T-helper 1 cell treated with Interleukin-12 subunit alpha and Interleukin-12 subunit beta and Interleukin-4 antibody, amounts not matched to agents 30 μg/mL and 1 μg/mL, for 36 hours (primary cell): ENCODE measurements at regions not wholly inside any gene's neighbourhood (a gene's known extent, or its start where the extent isn't known, plus 50 kb on each side); places are given as distances from the start of the nearest gene placed in this dataset.

Source experiments
- H3K27ac Mint-ChIP-seq: one replicate; pipeline ENCODE4 v1.8.0; 2021; ENCODE audit warnings: mild to moderate bottlenecking, mixed read lengths
- H3K27me3 Mint-ChIP-seq: one replicate; pipeline ENCODE4 v1.8.0; 2021; ENCODE audit warnings: low read depth, mixed read lengths
- H3K36me3 Mint-ChIP-seq: one replicate; pipeline ENCODE4 v1.8.0; 2021; ENCODE audit warnings: low read depth, mixed read lengths
- H3K4me1 Mint-ChIP-seq: one replicate; pipeline ENCODE4 v1.8.0; 2021; ENCODE audit warnings: low read depth, mixed read lengths
- H3K4me3 Mint-ChIP-seq: one replicate; pipeline ENCODE4 v1.8.0; 2021; ENCODE audit warnings: mild to moderate bottlenecking, moderate library complexity, mixed read lengths
- H3K9me3 Mint-ChIP-seq: one replicate; pipeline ENCODE4 v1.8.0; 2021; ENCODE audit warnings: mixed read lengths

- H3K27ac Mint-ChIP-seq, result no peak overlapping the region
- no peak overlapping the region for H3K4me3 Mint-ChIP-seq
- peaks cover 47% of the 10 kb centered on the region for H3K27me3 Mint-ChIP-seq
- no peaks in the 10 kb centered on the region for H3K9me3 Mint-ChIP-seq
- H3K4me1 Mint-ChIP-seq, result no peaks in the 10 kb centered on the region
- no peaks in the 10 kb centered on the region for H3K36me3 Mint-ChIP-seq
Observed at GRCh38 chr7:26592011-26592410, 272.4 kb downstream of the SKAP2 start.

DNA sequence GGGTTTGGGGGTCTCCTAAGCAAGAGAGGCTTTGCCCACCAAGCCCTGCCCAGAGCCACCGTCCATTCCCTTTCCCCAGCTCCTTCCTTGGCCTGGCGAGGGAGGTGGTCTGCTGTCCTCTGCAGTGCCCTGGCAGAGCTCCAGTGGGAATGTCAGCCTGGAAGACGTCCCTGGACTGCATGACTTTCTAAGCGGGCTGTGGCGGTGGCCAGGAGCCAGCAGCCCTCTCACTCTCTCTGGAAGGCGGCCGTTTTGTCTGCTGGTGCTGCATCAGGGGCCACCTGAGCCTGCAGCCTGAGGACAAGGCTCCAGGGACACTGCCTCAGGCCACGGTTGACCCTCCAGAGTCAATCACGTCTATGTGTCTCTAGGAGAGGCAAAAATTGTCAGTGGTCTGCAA, 271.0 kb downstream of the SKAP2 start:
- H3K9me3 Mint-ChIP-seq, result no peaks in the 10 kb centered on the region
- no peak overlapping the region for H3K27ac Mint-ChIP-seq
- no peaks in the 10 kb centered on the region for H3K4me1 Mint-ChIP-seq
- H3K4me3 Mint-ChIP-seq, result no peak overlapping the region
- H3K36me3 Mint-ChIP-seq, result no peaks in the 10 kb centered on the region
- H3K27me3 Mint-ChIP-seq, result peaks cover 57% of the 10 kb centered on the region

- Mint-ChIP-seq H3K4me1 (no peaks in the 10 kb centered on the region), H3K9me3 (no peaks in the 10 kb centered on the region), H3K27ac (no peak overlapping the region), H3K27me3 (peaks cover 57% of the 10 kb centered on the region), H3K36me3 (no peaks in the 10 kb centered on the region), H3K4me3 (no peak overlapping the region)
Observed at GRCh38 chr7:26593896-26594295, 270.5 kb downstream of the SKAP2 start.

GRCh38 chr7:26594553-26594952, 269.8 kb downstream of the SKAP2 start:
- H3K4me1 Mint-ChIP-seq, result no peaks in the 10 kb centered on the region
- no peak overlapping the region for H3K27ac Mint-ChIP-seq
- H3K9me3 Mint-ChIP-seq, result no peaks in the 10 kb centered on the region
- H3K36me3 Mint-ChIP-seq, result no peaks in the 10 kb centered on the region
- H3K27me3 Mint-ChIP-seq, result peaks cover 61% of the 10 kb centered on the region
- H3K4me3 Mint-ChIP-seq, result no peak overlapping the region

DNA sequence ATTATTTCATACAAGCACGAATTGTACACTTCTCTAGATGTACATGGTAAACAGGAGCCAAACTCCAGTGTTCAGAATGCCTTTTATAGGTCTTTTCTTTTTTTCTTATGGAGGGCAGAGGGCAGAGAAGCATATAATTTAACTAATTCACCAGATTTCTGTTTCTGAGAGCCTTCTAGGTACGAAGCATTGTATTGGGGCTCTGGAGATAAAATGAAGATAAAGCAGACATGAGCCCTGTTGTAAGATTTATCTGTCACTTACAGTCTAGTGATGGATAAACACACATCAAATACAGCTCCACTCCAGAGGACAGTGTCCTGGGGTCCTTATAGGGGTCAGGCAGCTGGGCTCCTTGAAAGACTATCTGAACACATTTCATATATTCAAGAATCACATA, 265.5 kb downstream of the SKAP2 start:
- Mint-ChIP-seq H3K4me1 (no peaks in the 10 kb centered on the region), H3K9me3 (no peaks in the 10 kb centered on the region), H3K4me3 (no peak overlapping the region), H3K36me3 (no peaks in the 10 kb centered on the region), H3K27me3 (peaks cover 44% of the 10 kb centered on the region), H3K27ac (no peak overlapping the region)

DNA sequence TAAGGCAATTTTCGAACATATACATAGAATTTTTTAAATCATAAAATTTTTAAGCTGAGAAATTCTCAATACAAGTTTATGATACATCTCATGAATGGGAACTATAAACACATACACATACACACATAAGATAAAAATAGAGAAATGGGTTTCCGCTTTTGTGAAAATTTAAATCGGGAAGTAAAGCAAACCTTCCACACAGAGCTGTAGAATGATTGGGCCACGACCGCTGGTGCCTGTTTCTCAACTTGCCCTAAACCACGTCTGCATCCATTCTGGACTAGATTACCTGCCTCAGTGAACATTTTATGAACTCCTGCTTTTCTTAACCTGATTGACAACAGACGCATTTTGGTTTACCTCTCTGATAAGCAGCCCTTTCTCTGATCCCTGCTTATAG, 264.4 kb downstream of the SKAP2 start:
- H3K9me3 Mint-ChIP-seq, result no peaks in the 10 kb centered on the region
- no peak overlapping the region for H3K27ac Mint-ChIP-seq
- no peaks in the 10 kb centered on the region for H3K4me1 Mint-ChIP-seq
- H3K27me3 Mint-ChIP-seq, result peaks cover 49% of the 10 kb centered on the region
- no peak overlapping the region for H3K4me3 Mint-ChIP-seq
- no peaks in the 10 kb centered on the region for H3K36me3 Mint-ChIP-seq

- H3K4me1 Mint-ChIP-seq, result no peaks in the 10 kb centered on the region
- peaks cover 52% of the 10 kb centered on the region for H3K27me3 Mint-ChIP-seq
- no peak overlapping the region for H3K4me3 Mint-ChIP-seq
- no peaks in the 10 kb centered on the region for H3K36me3 Mint-ChIP-seq
- no peaks in the 10 kb centered on the region for H3K9me3 Mint-ChIP-seq
- H3K27ac Mint-ChIP-seq, result no peak overlapping the region
Observed at GRCh38 chr7:26600411-26600810, 264.0 kb downstream of the SKAP2 start.

GRCh38 chr7:26603631-26604030, 260.8 kb downstream of the SKAP2 start:
- no peaks in the 10 kb centered on the region for H3K9me3 Mint-ChIP-seq
- no peaks in the 10 kb centered on the region for H3K36me3 Mint-ChIP-seq
- no peak overlapping the region for H3K27ac Mint-ChIP-seq
- H3K4me1 Mint-ChIP-seq, result no peaks in the 10 kb centered on the region
- H3K4me3 Mint-ChIP-seq, result no peak overlapping the region
- peaks cover 41% of the 10 kb centered on the region for H3K27me3 Mint-ChIP-seq

DNA sequence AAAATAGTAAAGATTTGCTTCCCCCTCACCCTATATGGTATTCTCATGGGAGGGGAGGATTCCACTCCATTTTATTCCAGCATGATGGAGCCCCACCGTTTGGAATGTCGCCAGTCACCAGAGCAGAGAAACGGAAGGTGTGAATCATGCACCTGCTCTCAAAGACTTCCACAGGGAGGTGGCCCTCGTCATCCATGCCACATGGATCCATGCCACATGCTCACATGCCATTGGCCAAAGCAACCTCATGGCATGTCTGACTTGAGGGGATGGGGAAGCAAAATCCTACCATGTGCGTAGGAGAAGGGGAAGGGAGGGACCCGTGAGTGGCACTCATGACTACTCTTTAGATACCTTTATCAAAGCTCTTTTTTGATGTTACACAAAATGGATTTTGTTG, 256.0 kb downstream of the SKAP2 start:
- Mint-ChIP-seq H3K27ac (no peak overlapping the region), H3K4me1 (no peaks in the 10 kb centered on the region), H3K36me3 (no peaks in the 10 kb centered on the region), H3K27me3 (peaks cover 32% of the 10 kb centered on the region), H3K4me3 (no peak overlapping the region), H3K9me3 (no peaks in the 10 kb centered on the region)

- Mint-ChIP-seq H3K9me3 (no peaks in the 10 kb centered on the region), H3K27ac (no peak overlapping the region), H3K4me3 (no peak overlapping the region), H3K27me3 (peaks cover 26% of the 10 kb centered on the region), H3K36me3 (no peaks in the 10 kb centered on the region), H3K4me1 (no peaks in the 10 kb centered on the region)
Observed at GRCh38 chr7:26609082-26609481, 255.3 kb downstream of the SKAP2 start.

DNA sequence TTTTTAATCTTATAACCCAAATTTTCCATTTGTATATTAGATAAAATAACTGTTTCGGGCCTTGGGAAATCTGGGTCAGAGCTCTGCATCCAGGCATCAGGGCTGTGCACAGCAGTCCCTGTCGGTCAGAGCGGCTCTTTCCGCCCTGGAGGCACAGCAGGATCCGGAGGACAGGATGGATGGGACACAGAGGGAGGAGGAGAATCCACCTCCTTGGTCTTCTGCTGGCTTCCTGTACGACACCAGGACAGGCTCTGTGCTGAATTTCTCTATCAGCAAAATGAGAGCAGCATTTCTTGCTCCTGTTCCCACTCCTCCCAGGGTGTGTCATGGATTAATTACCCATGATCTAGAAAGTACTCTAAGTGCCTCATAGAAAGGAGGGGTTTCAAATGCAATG, 254.9 kb downstream of the SKAP2 start:
- Mint-ChIP-seq H3K4me1 (no peaks in the 10 kb centered on the region), H3K4me3 (no peak overlapping the region), H3K27ac (no peak overlapping the region), H3K27me3 (peaks cover 23% of the 10 kb centered on the region), H3K9me3 (no peaks in the 10 kb centered on the region), H3K36me3 (no peaks in the 10 kb centered on the region)

DNA sequence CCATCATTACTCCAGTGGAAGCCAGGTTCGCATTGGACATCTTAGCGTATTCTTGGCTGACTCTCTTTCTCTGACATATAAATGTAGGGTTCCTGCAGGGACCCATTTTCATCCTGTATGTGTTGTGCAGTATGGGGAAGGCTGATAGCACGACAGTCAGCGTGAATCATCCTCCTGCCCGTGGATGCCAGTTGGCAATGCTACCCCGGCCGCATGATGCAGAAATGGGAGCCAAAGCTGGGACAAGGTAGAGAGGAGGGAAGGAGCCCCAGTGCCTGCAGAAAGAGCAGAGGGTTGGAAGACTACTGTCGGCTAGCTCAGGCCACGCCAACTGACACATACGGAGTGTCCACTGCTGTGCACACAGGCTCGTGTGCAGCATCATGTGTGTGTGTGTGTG, 251.6 kb downstream of the SKAP2 start:
- H3K9me3 Mint-ChIP-seq, result no peaks in the 10 kb centered on the region
- no peaks in the 10 kb centered on the region for H3K27me3 Mint-ChIP-seq
- H3K4me3 Mint-ChIP-seq, result no peak overlapping the region
- H3K27ac Mint-ChIP-seq, result no peak overlapping the region
- no peaks in the 10 kb centered on the region for H3K36me3 Mint-ChIP-seq
- no peaks in the 10 kb centered on the region for H3K4me1 Mint-ChIP-seq

GRCh38 chr7:26614503-26614902, 249.9 kb downstream of the SKAP2 start:
- Mint-ChIP-seq H3K4me1 (no peaks in the 10 kb centered on the region), H3K9me3 (no peaks in the 10 kb centered on the region), H3K36me3 (no peaks in the 10 kb centered on the region), H3K27ac (no peak overlapping the region), H3K27me3 (no peaks in the 10 kb centered on the region), H3K4me3 (no peak overlapping the region)

- H3K4me1 Mint-ChIP-seq, result no peaks in the 10 kb centered on the region
- H3K27me3 Mint-ChIP-seq, result no peaks in the 10 kb centered on the region
- H3K9me3 Mint-ChIP-seq, result no peaks in the 10 kb centered on the region
- no peak overlapping the region for H3K4me3 Mint-ChIP-seq
- H3K36me3 Mint-ChIP-seq, result no peaks in the 10 kb centered on the region
- no peak overlapping the region for H3K27ac Mint-ChIP-seq
Observed at GRCh38 chr7:26616235-26616634, 248.2 kb downstream of the SKAP2 start.

DNA sequence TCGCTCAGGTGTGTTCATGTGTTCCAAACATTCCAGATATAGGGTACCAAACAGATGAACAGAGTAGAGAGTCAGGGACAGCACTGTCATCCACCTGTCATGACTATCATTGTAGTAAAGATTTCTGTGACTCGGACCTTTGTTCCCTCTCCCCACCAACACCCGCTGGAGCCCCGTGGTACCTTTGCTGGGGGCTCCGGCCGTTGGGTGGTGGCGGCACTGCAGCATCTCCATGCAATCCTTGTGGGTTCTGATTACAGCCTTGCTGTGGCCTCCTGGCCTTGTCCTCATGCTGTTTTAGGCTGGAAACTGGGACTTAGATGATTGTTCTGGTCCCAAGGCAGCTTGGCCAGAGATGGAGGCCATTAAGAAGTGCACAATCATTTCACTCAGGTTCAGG, 247.3 kb downstream of the SKAP2 start:
- Mint-ChIP-seq H3K4me1 (no peaks in the 10 kb centered on the region), H3K9me3 (no peaks in the 10 kb centered on the region), H3K27me3 (no peaks in the 10 kb centered on the region), H3K4me3 (no peak overlapping the region), H3K27ac (no peak overlapping the region), H3K36me3 (no peaks in the 10 kb centered on the region)
